ENCODE measurements at regions not wholly inside any gene's neighbourhood (a gene's known extent, or its start where the extent isn't known, plus 50 kb on each side); places are given as distances from the start of the nearest gene placed in this dataset.

DNA sequence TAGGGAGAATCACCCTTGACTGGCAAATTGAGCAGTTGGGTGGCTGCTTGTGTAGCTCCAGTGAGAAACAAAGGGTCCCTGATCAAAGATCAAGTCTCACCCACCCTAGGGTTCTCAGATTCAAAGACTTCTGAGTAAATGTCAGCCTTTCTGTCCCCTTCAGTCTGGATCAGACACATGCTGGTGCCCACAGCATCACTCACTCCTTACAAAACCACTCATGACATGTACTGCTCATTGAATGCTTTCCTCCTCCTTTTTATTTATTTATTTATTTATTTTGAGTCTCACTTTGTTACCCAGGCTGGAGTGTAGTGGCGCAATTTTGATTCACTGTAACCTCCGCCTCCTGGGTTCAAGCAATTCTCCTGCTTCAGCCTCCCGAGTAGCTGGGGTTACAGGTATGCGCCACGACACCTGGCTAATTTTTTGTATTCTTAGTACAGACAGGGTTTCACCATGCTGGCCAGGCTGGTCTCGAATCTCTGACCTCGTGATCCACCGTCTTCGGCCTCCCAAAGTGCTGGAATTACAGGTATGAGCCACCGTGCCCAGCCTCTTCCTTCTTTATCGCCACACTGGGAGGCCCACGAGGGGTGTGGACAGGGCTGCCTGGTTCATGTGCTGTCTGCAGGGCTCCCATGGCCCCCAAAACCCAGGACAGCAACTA is 462.0 kb upstream of the MAF start:
- no peak overlapping the region for H2BK120ac ChIP-seq (ENCODE audit: low read depth, low read length, poor library complexity, severe bottlenecking)
- no peak overlapping the region for H4K5ac ChIP-seq (ENCODE audit: insufficient read length, low read depth, low read length)
- H3K36me3 Mint-ChIP-seq (ENCODE audit: insufficient read depth in 1 of 3, low read depth in 3 of 3): no peaks in the 10 kb centered on the region
- H2AFZ ChIP-seq (ENCODE audit: low read length): no peak overlapping the region
- no peak overlapping the region for H2AK5ac ChIP-seq (ENCODE audit: insufficient read length, low read length)
- no peaks in the 10 kb centered on the region; the same call in 1 of the 2 replicates for H3K4me1 ChIP-seq (ENCODE audit: insufficient read depth, low read length)
- H2BK12ac ChIP-seq (ENCODE audit: insufficient read length, low read depth, low read length): no peak overlapping the region
- H3K27me3 ChIP-seq (ENCODE audit: insufficient read depth, low read length): no peaks in the 10 kb centered on the region
- H3K79me1 ChIP-seq (ENCODE audit: insufficient read depth, low read depth, low read length, poor library complexity, severe bottlenecking): no peaks in the 10 kb centered on the region
- H2BK20ac ChIP-seq (ENCODE audit: low read depth, low read length, poor library complexity, severe bottlenecking): no peak overlapping the region
- DNase-seq: no peak
- H3K9ac ChIP-seq (ENCODE audit: extremely low read depth, insufficient read length, low read length): no peak overlapping the region
- H2BK15ac ChIP-seq (ENCODE audit: low read depth, low read length): no peak overlapping the region
- no peaks in the 10 kb centered on the region for H3K79me2 ChIP-seq (ENCODE audit: insufficient read depth, low read length)
- no peak overlapping the region for H4K91ac ChIP-seq (ENCODE audit: insufficient read length, low read depth, low read length)
- H4K8ac ChIP-seq (replicated peaks; ENCODE audit: insufficient read length, low read depth, low read length): no peak overlapping the region
- no peaks in the 10 kb centered on the region for H4K20me1 ChIP-seq (ENCODE audit: control insufficient read depth, insufficient read depth, insufficient read length)
- H3K18ac ChIP-seq (ENCODE audit: insufficient read length, low read depth, low read length): no peak overlapping the region
- no peaks in the 10 kb centered on the region for H3K9me3 Mint-ChIP-seq
- H3K27me3 Mint-ChIP-seq (ENCODE audit: low read depth): no peaks in the 10 kb centered on the region; the same call in 1 of the 2 replicates
- no peak for TF ChIP-seq CTCF (conservative IDR thresholded peaks at IDR 0.05)
- H2BK5ac ChIP-seq (ENCODE audit: insufficient read length, low read length): no peak overlapping the region
- no peaks in the 10 kb centered on the region for H3K9me3 ChIP-seq (ENCODE audit: control insufficient read depth, low read depth, low read length)
- H3K4ac ChIP-seq (ENCODE audit: low read depth, low read length): no peak overlapping the region
- H3K4me2 ChIP-seq (ENCODE audit: insufficient read depth, insufficient read length, low read length): no peak overlapping the region
- H3K27ac ChIP-seq (ENCODE audit: insufficient read length, low read depth, low read length): no peak overlapping the region
- H3K14ac ChIP-seq (ENCODE audit: insufficient read depth, low read length): no peak overlapping the region
- H3K56ac ChIP-seq (ENCODE audit: insufficient read length, low read depth, low read length): no peak overlapping the region
- H3K27ac Mint-ChIP-seq: no peak overlapping the region
- H3K4me3 Mint-ChIP-seq: no peak overlapping the region
- WGBS (ENCODE audit: extremely low coverage, insufficient read length, low lambda C conversion rate): no CpG with 5 or more reads among the region's 12 CpGs
- H3K4me1 Mint-ChIP-seq: peaks cover 10 to 15% of the 10 kb centered on the region in 2 experiments
- H3K23ac ChIP-seq (ENCODE audit: insufficient read length, low read depth, low read length): no peak overlapping the region
- no peak overlapping the region for H3T11ph ChIP-seq (ENCODE audit: low read length)
- H3K23me2 ChIP-seq (ENCODE audit: insufficient read length, low read depth, low read length, poor library complexity, severe bottlenecking): no peaks in the 10 kb centered on the region

Data from H9 (cell line).